22Rv1 (cell line): ENCODE measurements at regions not wholly inside any gene's neighbourhood (a gene's known extent, or its start where the extent isn't known, plus 50 kb on each side); places are given as distances from the start of the nearest gene placed in this dataset.

Experiments used
- ZFX ChIP-seq: fragments of 450-650 bp; IDR thresholded peaks from 2 replicates; pipeline ENCODE4 v1.6.1; 2017; ENCODE audit warnings: antibody characterized with exemption, borderline replicate concordance
- TF ChIP-seq, protein P1 (sequence below): fragments of 450-650 bp; IDR thresholded peaks from 2 replicates; pipeline ENCODE4 v1.5.1; 2017; ENCODE audit warnings: mild to moderate bottlenecking

- TF ChIP-seq, protein P1, sequence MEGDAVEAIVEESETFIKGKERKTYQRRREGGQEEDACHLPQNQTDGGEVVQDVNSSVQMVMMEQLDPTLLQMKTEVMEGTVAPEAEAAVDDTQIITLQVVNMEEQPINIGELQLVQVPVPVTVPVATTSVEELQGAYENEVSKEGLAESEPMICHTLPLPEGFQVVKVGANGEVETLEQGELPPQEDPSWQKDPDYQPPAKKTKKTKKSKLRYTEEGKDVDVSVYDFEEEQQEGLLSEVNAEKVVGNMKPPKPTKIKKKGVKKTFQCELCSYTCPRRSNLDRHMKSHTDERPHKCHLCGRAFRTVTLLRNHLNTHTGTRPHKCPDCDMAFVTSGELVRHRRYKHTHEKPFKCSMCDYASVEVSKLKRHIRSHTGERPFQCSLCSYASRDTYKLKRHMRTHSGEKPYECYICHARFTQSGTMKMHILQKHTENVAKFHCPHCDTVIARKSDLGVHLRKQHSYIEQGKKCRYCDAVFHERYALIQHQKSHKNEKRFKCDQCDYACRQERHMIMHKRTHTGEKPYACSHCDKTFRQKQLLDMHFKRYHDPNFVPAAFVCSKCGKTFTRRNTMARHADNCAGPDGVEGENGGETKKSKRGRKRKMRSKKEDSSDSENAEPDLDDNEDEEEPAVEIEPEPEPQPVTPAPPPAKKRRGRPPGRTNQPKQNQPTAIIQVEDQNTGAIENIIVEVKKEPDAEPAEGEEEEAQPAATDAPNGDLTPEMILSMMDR: no peak
- no peak for TF ChIP-seq ZFX
Observed at GRCh38 chr6:11876934-11877433, 98.4 kb upstream of the ADTRP start.
